ENCODE measurements at regions not wholly inside any gene's neighbourhood (a gene's known extent, or its start where the extent isn't known, plus 50 kb on each side); places are given as distances from the start of the nearest gene placed in this dataset.

GRCh38 chr4:32117693-32118092 lies 1397.5 kb downstream of the PCDH7 start:
- no peaks in the 10 kb centered on the region for H3K27me3 ChIP-seq
- intact Hi-C loops (cut with DNase I), result no loop called here
- no peak for DNase-seq

GRCh38 chr4:32119907-32120306 lies 1399.7 kb downstream of the PCDH7 start:
- no peaks in the 10 kb centered on the region for H3K9me3 ChIP-seq
- H3K4me3 ChIP-seq, result no peak overlapping the region
- no peak for DNase-seq
- ATAC-seq, result no peak
- no peaks in the 10 kb centered on the region for H3K27me3 ChIP-seq
- TF ChIP-seq CTCF (IDR thresholded peaks at IDR 0.05), result no peak
- no peaks in the 10 kb centered on the region for H3K36me3 ChIP-seq
- H3K4me1 ChIP-seq, result no peaks in the 10 kb centered on the region
- intact Hi-C loops (cut with DNase I), result no loop called here
- no peak overlapping the region for H3K27ac ChIP-seq

More at GRCh38 chr4:32117693-32118092, 1397.5 kb downstream of the PCDH7 start:
- no peak overlapping the region for H3K4me3 ChIP-seq
- H3K27ac ChIP-seq, result no peak overlapping the region
- TF ChIP-seq CTCF (IDR thresholded peaks at IDR 0.05), result no peak
- no peaks in the 10 kb centered on the region for H3K9me3 ChIP-seq
- ATAC-seq, result no peak
- no peaks in the 10 kb centered on the region for H3K36me3 ChIP-seq
- no peaks in the 10 kb centered on the region for H3K4me1 ChIP-seq

- no peak for TF ChIP-seq CTCF (IDR thresholded peaks at IDR 0.05)
- DNase-seq, result no peak
- no peaks in the 10 kb centered on the region for H3K9me3 ChIP-seq
- H3K4me1 ChIP-seq, result no peaks in the 10 kb centered on the region
- ATAC-seq, result no peak
- no peaks in the 10 kb centered on the region for H3K27me3 ChIP-seq
- intact Hi-C loops (cut with DNase I), result no loop called here
- no peaks in the 10 kb centered on the region for H3K36me3 ChIP-seq
- no peak overlapping the region for H3K27ac ChIP-seq
- H3K4me3 ChIP-seq, result no peak overlapping the region
Measured at GRCh38 chr4:32128549-32128948, 1408.4 kb downstream of the PCDH7 start.

- intact Hi-C loops (cut with DNase I), result no loop called here
- H3K4me3 ChIP-seq, result no peak overlapping the region
- DNase-seq, result no peak
- H3K9me3 ChIP-seq, result no peaks in the 10 kb centered on the region
- H3K4me1 ChIP-seq, result no peaks in the 10 kb centered on the region
- no peaks in the 10 kb centered on the region for H3K27me3 ChIP-seq
- no peak for TF ChIP-seq CTCF (IDR thresholded peaks at IDR 0.05)
- ATAC-seq, result no peak
- H3K27ac ChIP-seq, result no peak overlapping the region
- no peaks in the 10 kb centered on the region for H3K36me3 ChIP-seq
Measured at GRCh38 chr4:32129967-32130366, 1409.8 kb downstream of the PCDH7 start.

GRCh38 chr4:32133141-32133540 lies 1413.0 kb downstream of the PCDH7 start:
- no peak for TF ChIP-seq CTCF (IDR thresholded peaks at IDR 0.05)
- intact Hi-C loops (cut with DNase I), result no loop called here
- H3K4me3 ChIP-seq, result no peak overlapping the region

GRCh38 chr4:32133734-32134133 lies 1413.6 kb downstream of the PCDH7 start:
- ATAC-seq, result no peak
- DNase-seq, result no peak
- Histone ChIP-seq H3K27me3 (no peaks in the 10 kb centered on the region), H3K9me3 (no peaks in the 10 kb centered on the region), H3K27ac (no peak overlapping the region), H3K4me3 (no peak overlapping the region), H3K4me1 (no peaks in the 10 kb centered on the region), H3K36me3 (no peaks in the 10 kb centered on the region)
- TF ChIP-seq CTCF (IDR thresholded peaks at IDR 0.05), result no peak
- intact Hi-C loops (cut with DNase I), result no loop called here

More at GRCh38 chr4:32133141-32133540, 1413.0 kb downstream of the PCDH7 start:
- no peaks in the 10 kb centered on the region for H3K4me1 ChIP-seq
- no peaks in the 10 kb centered on the region for H3K36me3 ChIP-seq
- no peak for ATAC-seq
- H3K9me3 ChIP-seq, result no peaks in the 10 kb centered on the region
- no peak for DNase-seq
- no peak overlapping the region for H3K27ac ChIP-seq
- H3K27me3 ChIP-seq, result no peaks in the 10 kb centered on the region
